Endothelial cell (in vitro differentiated cells): ENCODE measurements at regions not wholly inside any gene's neighbourhood (a gene's known extent, or its start where the extent isn't known, plus 50 kb on each side); places are given as distances from the start of the nearest gene placed in this dataset.

Source experiments
- DNase-seq: peaks from one replicate; pipeline ENCODE4 v3.0.0; 2021; ENCODE audit warnings: low spot score
- H3K27ac Mint-ChIP-seq: one replicate; pipeline ENCODE4 v1.8.0; 2021; ENCODE audit warnings: mixed read lengths, inconsistent platforms; ENCODE audit not compliant: unreplicated experiment
- H3K27me3 Mint-ChIP-seq: one replicate; pipeline ENCODE4 v1.8.0; 2021; ENCODE audit warnings: mild to moderate bottlenecking, moderate library complexity, mixed read lengths, inconsistent platforms; ENCODE audit not compliant: unreplicated experiment
- H3K36me3 Mint-ChIP-seq: one replicate; pipeline ENCODE4 v1.8.0; 2021; ENCODE audit warnings: mild to moderate bottlenecking, low read depth, mixed read lengths, inconsistent platforms; ENCODE audit not compliant: unreplicated experiment
- H3K4me1 Mint-ChIP-seq: one replicate; pipeline ENCODE4 v1.8.0; 2021; ENCODE audit warnings: mild to moderate bottlenecking, mixed read lengths, inconsistent platforms; ENCODE audit not compliant: unreplicated experiment
- H3K4me3 Mint-ChIP-seq: one replicate; pipeline ENCODE4 v1.8.0; 2021; ENCODE audit warnings: mild to moderate bottlenecking, mixed read lengths, inconsistent platforms; ENCODE audit not compliant: unreplicated experiment
- H3K9me3 Mint-ChIP-seq: one replicate; pipeline ENCODE4 v1.8.0; 2021; ENCODE audit warnings: mixed read lengths, inconsistent platforms; ENCODE audit not compliant: unreplicated experiment
- TF ChIP-seq, protein P1 (sequence below): fragments of 200-600 bp; sonication (generic); IDR thresholded peaks from one replicate; pipeline ENCODE4 v1.5.0; 2021; ENCODE audit warnings: antibody characterized with exemption; ENCODE audit not compliant: unreplicated experiment

DNA sequence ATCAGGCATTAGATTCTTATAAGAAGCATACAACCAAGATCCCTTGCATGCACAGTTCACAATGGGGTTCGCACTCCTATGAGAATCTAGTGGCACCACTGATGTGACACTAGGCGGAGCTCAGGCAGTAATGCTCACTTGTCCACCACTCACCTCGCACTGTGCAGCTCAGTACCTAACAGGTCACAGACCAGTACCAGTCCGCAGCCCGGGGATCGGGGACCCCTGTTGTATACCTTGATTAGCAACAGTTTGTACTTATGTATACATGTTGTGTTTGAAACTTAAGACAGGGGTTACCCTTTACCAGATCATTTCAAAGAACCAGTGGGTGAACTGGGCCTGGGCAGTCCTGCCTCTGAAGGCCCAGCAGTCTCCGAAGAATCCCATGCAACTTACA is 103.7 kb downstream of the PMP22 start:
- no peak for DNase-seq
- H3K4me3 Mint-ChIP-seq: no peak overlapping the region
- H3K4me1 Mint-ChIP-seq: peaks cover 10% of the 10 kb centered on the region
- no peaks in the 10 kb centered on the region for H3K9me3 Mint-ChIP-seq
- H3K27ac Mint-ChIP-seq: no peak overlapping the region
- no peaks in the 10 kb centered on the region for H3K36me3 Mint-ChIP-seq
- TF ChIP-seq, protein P1, sequence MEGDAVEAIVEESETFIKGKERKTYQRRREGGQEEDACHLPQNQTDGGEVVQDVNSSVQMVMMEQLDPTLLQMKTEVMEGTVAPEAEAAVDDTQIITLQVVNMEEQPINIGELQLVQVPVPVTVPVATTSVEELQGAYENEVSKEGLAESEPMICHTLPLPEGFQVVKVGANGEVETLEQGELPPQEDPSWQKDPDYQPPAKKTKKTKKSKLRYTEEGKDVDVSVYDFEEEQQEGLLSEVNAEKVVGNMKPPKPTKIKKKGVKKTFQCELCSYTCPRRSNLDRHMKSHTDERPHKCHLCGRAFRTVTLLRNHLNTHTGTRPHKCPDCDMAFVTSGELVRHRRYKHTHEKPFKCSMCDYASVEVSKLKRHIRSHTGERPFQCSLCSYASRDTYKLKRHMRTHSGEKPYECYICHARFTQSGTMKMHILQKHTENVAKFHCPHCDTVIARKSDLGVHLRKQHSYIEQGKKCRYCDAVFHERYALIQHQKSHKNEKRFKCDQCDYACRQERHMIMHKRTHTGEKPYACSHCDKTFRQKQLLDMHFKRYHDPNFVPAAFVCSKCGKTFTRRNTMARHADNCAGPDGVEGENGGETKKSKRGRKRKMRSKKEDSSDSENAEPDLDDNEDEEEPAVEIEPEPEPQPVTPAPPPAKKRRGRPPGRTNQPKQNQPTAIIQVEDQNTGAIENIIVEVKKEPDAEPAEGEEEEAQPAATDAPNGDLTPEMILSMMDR: no peak
- no peaks in the 10 kb centered on the region for H3K27me3 Mint-ChIP-seq

DNA sequence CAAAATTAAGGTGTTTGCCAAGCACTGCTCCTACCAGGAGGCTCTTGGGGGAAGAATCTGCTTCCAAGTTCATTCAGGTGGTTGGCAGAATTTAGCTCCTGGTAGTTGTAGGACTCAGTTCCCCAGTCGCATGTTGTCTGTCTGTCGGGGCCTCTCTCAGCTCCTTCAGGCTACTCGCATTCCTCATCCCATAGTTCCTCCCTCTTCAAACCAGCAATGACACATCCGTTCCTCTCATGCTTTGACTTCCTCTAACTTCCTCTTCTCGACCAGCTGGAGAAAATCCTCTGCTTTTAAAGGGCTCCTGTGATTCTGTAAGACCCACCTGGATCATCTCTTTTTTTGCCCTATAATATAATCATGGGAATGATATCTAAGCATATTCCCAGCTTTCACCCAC is 108.1 kb downstream of the PMP22 start:
- Mint-ChIP-seq H3K4me1 (peaks cover 17% of the 10 kb centered on the region), H3K27me3 (no peaks in the 10 kb centered on the region), H3K36me3 (no peaks in the 10 kb centered on the region), H3K4me3 (no peak overlapping the region), H3K27ac (no peak overlapping the region), H3K9me3 (no peaks in the 10 kb centered on the region)
- no peak for DNase-seq
- TF ChIP-seq, protein P1: no peak

DNA sequence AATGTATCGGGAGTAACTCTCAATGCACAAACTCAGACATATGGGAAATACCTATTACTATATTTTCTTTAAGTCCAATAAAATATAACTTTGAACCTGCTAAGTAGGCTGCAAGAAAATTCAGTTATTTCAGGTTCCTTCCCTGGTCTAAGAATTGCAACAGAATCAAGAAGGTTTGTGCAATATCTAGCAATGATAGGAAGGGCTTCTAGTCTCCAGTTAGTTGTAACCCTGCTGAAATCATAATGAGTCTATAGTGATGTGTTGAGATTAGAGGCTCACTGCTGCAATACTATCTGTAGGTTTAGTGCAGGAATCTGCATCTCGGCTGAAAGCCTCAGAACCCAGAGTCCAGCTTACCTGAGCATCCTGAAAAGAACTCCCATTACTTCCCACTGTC is 110.5 kb downstream of the PMP22 start:
- H3K27me3 Mint-ChIP-seq: peaks cover 2% of the 10 kb centered on the region
- TF ChIP-seq, protein P1: no peak
- H3K4me1 Mint-ChIP-seq: peaks cover 17% of the 10 kb centered on the region
- H3K27ac Mint-ChIP-seq: no peak overlapping the region
- H3K36me3 Mint-ChIP-seq: no peaks in the 10 kb centered on the region
- DNase-seq: no peak
- no peaks in the 10 kb centered on the region for H3K9me3 Mint-ChIP-seq
- no peak overlapping the region for H3K4me3 Mint-ChIP-seq

DNA sequence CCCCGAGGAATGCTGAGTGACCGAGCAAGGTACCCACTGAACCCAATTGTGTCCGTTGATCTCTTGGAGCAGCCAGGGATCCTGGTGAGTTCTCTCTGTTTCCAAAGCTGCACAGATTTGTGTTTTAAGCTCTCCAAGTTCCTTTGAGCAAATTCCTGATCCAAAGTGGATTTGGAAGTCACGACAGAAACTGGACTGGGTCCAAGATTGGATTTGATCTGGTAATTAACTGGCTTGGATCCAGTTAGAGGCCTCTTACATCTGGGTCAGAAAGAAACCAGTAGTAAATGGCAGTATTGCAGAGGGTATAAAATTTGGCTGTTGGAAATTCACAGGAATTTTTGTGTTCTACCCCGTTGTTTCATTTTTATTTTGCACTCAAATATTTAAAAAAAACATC is 119.5 kb downstream of the PMP22 start:
- DNase-seq: no peak
- no peak overlapping the region for H3K27ac Mint-ChIP-seq
- no peak overlapping the region for H3K4me3 Mint-ChIP-seq
- no peaks in the 10 kb centered on the region for H3K4me1 Mint-ChIP-seq
- H3K36me3 Mint-ChIP-seq: no peaks in the 10 kb centered on the region
- TF ChIP-seq, protein P1: no peak
- H3K27me3 Mint-ChIP-seq: no peaks in the 10 kb centered on the region
- no peaks in the 10 kb centered on the region for H3K9me3 Mint-ChIP-seq

DNA sequence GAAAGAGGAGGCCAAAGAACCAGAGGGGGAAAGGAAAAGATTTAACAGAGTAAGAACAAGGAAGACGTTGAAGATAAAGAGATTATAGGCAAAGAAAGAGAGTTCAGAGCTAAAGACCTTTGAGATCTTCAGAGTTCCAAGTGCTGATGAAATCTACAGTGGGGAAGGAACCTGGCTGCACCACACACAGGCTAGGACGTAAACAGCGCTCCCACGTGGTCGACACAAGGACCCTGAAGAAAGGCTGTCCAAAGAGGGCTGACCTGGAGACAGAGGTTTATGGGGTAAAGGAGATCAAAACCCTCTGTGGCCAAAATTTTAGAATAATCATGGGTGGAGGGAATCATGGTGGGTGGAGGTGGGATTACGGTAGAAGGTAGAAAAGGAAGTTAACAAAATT is 121.6 kb downstream of the PMP22 start:
- Mint-ChIP-seq H3K27me3 (no peaks in the 10 kb centered on the region), H3K27ac (no peak overlapping the region), H3K36me3 (no peaks in the 10 kb centered on the region), H3K4me3 (no peak overlapping the region), H3K4me1 (no peaks in the 10 kb centered on the region), H3K9me3 (no peaks in the 10 kb centered on the region)
- TF ChIP-seq, protein P1: no peak
- no peak for DNase-seq
